HCT116 (cell line): ENCODE measurements at regions not wholly inside any gene's neighbourhood (a gene's known extent, or its start where the extent isn't known, plus 50 kb on each side); places are given as distances from the start of the nearest gene placed in this dataset.

ENCODE experiments used
- ATAC-seq: fragments of 200-7000 bp; cut with Tn5 transposase; 2 replicates; pipeline ENCODE4 v1.9.1; 2020; ENCODE audit warnings: mild to moderate bottlenecking, moderate library complexity
- BruUV-seq: library from RNA; stranded (reverse); fragments of 400-500 nt; replicated peaks from 2 replicates; lab custom pipeline; 2021; lab: Mats Ljungman, UMichigan
- CTCF ChIA-PET: fragments of 300-600 bp; sonication (Branson Sonifier 250); formaldehyde crosslinking; loops from one replicate; lab custom pipeline; 2021; ENCODE audit warnings: antibody characterized with exemption; lab: Charles Lee
- POLR2A ChIA-PET: fragments of 300-600, 350-600 bp; sonication (Branson Sonifier 250); formaldehyde crosslinking; loops from one replicate; lab custom pipeline; 2021; ENCODE audit warnings: antibody characterized with exemption; lab: Charles Lee
- RAD21 ChIA-PET, 2 experiments: fragments of 300-600 bp; sonication (Branson Sonifier 250); formaldehyde crosslinking; loops; one replicate each; lab custom pipeline; 2023; ENCODE audit warnings: low total read pairs in 2 of 2; ENCODE audit not compliant: uncharacterized antibody in 2 of 2, unreplicated experiment in 2 of 2, low non-redundant PET in 1 of 2; lab: Charles Lee
- DNase-seq: peaks from one replicate; pipeline ENCODE4 v3.0.0-alpha.2; 2010; ENCODE audit warnings: low read depth, low spot score
- H2AFZ ChIP-seq: fragments of 200-600 bp; shearing (Covaris generic), sonication (generic); 2 replicates; pipeline ENCODE4 v1.6.1; 2017; ENCODE audit warnings: low read depth, mixed run types, mixed read lengths, antibody characterized with exemption, low read length; ENCODE audit not compliant: poor library complexity, severe bottlenecking
- H3K27ac ChIP-seq: 2 replicates; pipeline ENCODE4 v1.5.1; 2012; ENCODE audit warnings: low read depth, low read length
- H3K27me3 ChIP-seq: fragments of 200-600 bp; sonication (generic); 2 replicates; pipeline ENCODE4 v1.6.1; 2016; ENCODE audit warnings: mixed run types, low read length, mixed read lengths; ENCODE audit not compliant: insufficient read depth
- H3K36me3 ChIP-seq, 2 experiments: fragments of 200-500 bp in 1 of 2; fragments of 200-600 bp in 1 of 2; sonication (Bioruptor generic) in 1 of 2; sonication (generic) in 1 of 2; 2 replicates each; pipeline versions ENCODE4 v1.5.1 to v1.6.1; 2014 to 2016; ENCODE audit warnings: low read length in 2 of 2, inconsistent platforms in 1 of 2, mixed read lengths in 1 of 2, mixed run types in 1 of 2; ENCODE audit not compliant: insufficient read depth in 2 of 2, control insufficient read depth in 1 of 2
- H3K4me1 ChIP-seq, 2 experiments: fragments of 200-600 bp in 1 of 2; sonication (generic) in 1 of 2; 2 replicates each; pipeline versions ENCODE4 v1.5.1 to v1.6.1; 2012 to 2017; ENCODE audit warnings: low read length in 2 of 2, inconsistent platforms in 1 of 2, mild to moderate bottlenecking in 1 of 2, mixed read lengths in 1 of 2, mixed run types in 1 of 2, moderate library complexity in 1 of 2; ENCODE audit not compliant: insufficient read depth in 2 of 2, control insufficient read depth in 1 of 2
- H3K4me2 ChIP-seq: fragments of 200-600 bp; sonication (generic); 2 replicates; pipeline ENCODE4 v1.6.1; 2017; ENCODE audit warnings: mixed run types, low read length, mixed read lengths
- H3K4me3 ChIP-seq, 2 experiments: fragments of 200-600 bp in 1 of 2; sonication (generic) in 1 of 2; replicated peaks in 1 of 2; 2 replicates each; pipeline ENCODE4 v1.5.1; 2011 to 2016; ENCODE audit warnings: low read length in 2 of 2, control low read depth in 1 of 2, low read depth in 1 of 2, mild to moderate bottlenecking in 1 of 2, mixed read lengths in 1 of 2, mixed run types in 1 of 2
- H3K79me2 ChIP-seq: fragments of 200-600 bp; sonication (generic); 2 replicates; pipeline ENCODE4 v1.6.1; 2017; ENCODE audit warnings: mild to moderate bottlenecking, mixed run types, low read length, moderate library complexity, mixed read lengths; ENCODE audit not compliant: insufficient read depth
- H3K9ac ChIP-seq: fragments of 200-600 bp; sonication (generic); 2 replicates; pipeline ENCODE4 v1.6.1; 2016; ENCODE audit warnings: low read length, mixed read lengths
- H3K9me2 ChIP-seq: fragments of 200-600 bp; sonication (generic), shearing (Covaris generic); 2 replicates; pipeline ENCODE4 v1.6.1; 2017; ENCODE audit warnings: mixed run types, mild to moderate bottlenecking, moderate library complexity; ENCODE audit not compliant: insufficient read depth
- H3K9me3 ChIP-seq, 2 experiments: fragments of 200-500 bp in 1 of 2; fragments of 200-600 bp in 1 of 2; sonication (Bioruptor generic) in 1 of 2; sonication (generic) in 1 of 2; 2 replicates each; pipeline ENCODE4 v1.6.1; 2014 to 2017; ENCODE audit warnings: low read length in 2 of 2, mixed read lengths in 2 of 2, inconsistent platforms in 1 of 2, low read depth in 1 of 2, mild to moderate bottlenecking in 1 of 2, mixed run types in 1 of 2, moderate library complexity in 1 of 2; ENCODE audit not compliant: control insufficient read depth in 1 of 2, insufficient read depth in 1 of 2
- H4K20me1 ChIP-seq: fragments of 200-600 bp; sonication (generic), shearing (Covaris generic); 2 replicates; pipeline ENCODE4 v1.6.1; 2017; ENCODE audit warnings: mixed run types, mild to moderate bottlenecking, moderate library complexity; ENCODE audit not compliant: insufficient read depth
- ATF3 ChIP-seq: IDR thresholded peaks from 2 replicates; pipeline ENCODE4 v1.6.1; 2012
- CEBPB ChIP-seq: IDR thresholded peaks from 2 replicates; pipeline ENCODE4 v1.6.1; 2012; ENCODE audit warnings: low read depth
- FOSL1 ChIP-seq: IDR thresholded peaks from 2 replicates; pipeline ENCODE4 v1.6.1; 2012; ENCODE audit warnings: low read depth
- JUND ChIP-seq: IDR thresholded peaks from 2 replicates; pipeline ENCODE4 v1.6.1; 2012
- POLR2A ChIP-seq: IDR thresholded peaks from 2 replicates; pipeline ENCODE4 v1.7.0; 2011; ENCODE audit warnings: borderline replicate concordance; ENCODE audit not compliant: insufficient read depth, insufficient read length; ENCODE audit errors: extremely low read depth
- SRF ChIP-seq: IDR thresholded peaks from 2 replicates; pipeline ENCODE4 v1.6.1; 2012; ENCODE audit warnings: low read depth
- YY1 ChIP-seq: IDR thresholded peaks from 2 replicates; pipeline ENCODE4 v1.6.1; 2011; ENCODE audit warnings: low read length, low read depth, moderate library complexity, mild to moderate bottlenecking; ENCODE audit not compliant: insufficient replicate concordance; ENCODE audit errors: extremely low read depth
- ZBTB33 ChIP-seq: IDR thresholded peaks from 2 replicates; pipeline ENCODE4 v1.6.1; 2011; ENCODE audit warnings: mild to moderate bottlenecking, low read length, moderate library complexity; ENCODE audit not compliant: insufficient replicate concordance; ENCODE audit errors: extremely low read depth
- intact Hi-C: fragments of 100-400 bp; cut with micrococcal nuclease; formaldehyde crosslinking; loops from 2 replicates; pipeline ENCODE4 v1.10.0; 2022

DNA sequence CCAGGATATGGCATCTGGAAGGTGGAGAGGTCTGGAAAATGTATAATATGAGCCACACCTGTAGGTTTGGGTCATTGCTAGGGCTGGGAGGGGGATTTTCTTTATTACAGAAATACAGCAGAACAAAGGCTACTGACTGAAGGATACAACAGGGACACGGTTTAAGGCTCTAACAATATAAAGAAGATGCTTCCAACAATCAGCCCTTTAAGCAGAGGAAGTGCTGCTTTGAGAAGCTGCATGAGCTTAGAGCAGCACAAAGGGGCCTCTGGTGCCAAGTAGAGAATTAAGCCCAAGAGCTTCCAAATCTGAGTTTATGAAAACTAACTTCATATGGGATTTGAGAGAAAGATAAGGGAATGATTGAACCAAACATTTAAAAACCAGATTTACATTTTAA lies 174.5 kb upstream of the RMP24 start:
- POLR2A ChIA-PET: no interaction called here
- no peaks in the 10 kb centered on the region for H3K9me3 ChIP-seq
- no TSS peak for BruUV-seq
- H3K79me2 ChIP-seq: no peaks in the 10 kb centered on the region
- no peaks in the 10 kb centered on the region for H3K4me1 ChIP-seq
- no peaks in the 10 kb centered on the region for H3K9me2 ChIP-seq
- no peaks in the 10 kb centered on the region for H3K36me3 ChIP-seq
- H3K27ac ChIP-seq: no peak overlapping the region
- H3K27me3 ChIP-seq: peaks cover 6% of the 10 kb centered on the region; the same call in 1 of the 2 replicates
- TF ChIP-seq POLR2A (no peak), CEBPB (no peak), ATF3 (no peak), JUND (no peak)
- TF ChIP-seq, all 23 proteins: peak for 0
- ATAC-seq: no peak
- H2AFZ ChIP-seq: no peak overlapping the region
- H3K4me2 ChIP-seq: no peak overlapping the region
- H3K4me3 ChIP-seq: no peak overlapping the region
- ChIA-PET RAD21 (no interaction called here), CTCF (no interaction called here)
- no peaks in the 10 kb centered on the region for H4K20me1 ChIP-seq
- intact Hi-C loops: no loop called here
- DNase-seq: no peak
- H3K9ac ChIP-seq: no peak overlapping the region

GRCh38 chr18:35803551-35803950 lies 168.9 kb upstream of the RMP24 start:
- no peak for TF ChIP-seq JUND
- TF ChIP-seq SRF: no peak
- TF ChIP-seq ZBTB33: no peak
- TF ChIP-seq YY1: no peak
- no peak for TF ChIP-seq FOSL1
- Histone ChIP-seq H3K79me2 (no peaks in the 10 kb centered on the region), H3K9me3 (no peaks in the 10 kb centered on the region), H3K9me2 (no peaks in the 10 kb centered on the region), H3K27ac (no peak overlapping the region), H3K4me3 (no peak overlapping the region), H4K20me1 (no peaks in the 10 kb centered on the region), H2AFZ (no peak overlapping the region), H3K27me3 (peaks cover 3% of the 10 kb centered on the region; the same call in 1 of the 2 replicates), H3K9ac (no peak overlapping the region), H3K4me1 (no peaks in the 10 kb centered on the region), H3K4me2 (no peak overlapping the region), H3K36me3 (no peaks in the 10 kb centered on the region)
- no TSS peak for BruUV-seq
- ChIA-PET RAD21 (no interaction called here), POLR2A (no interaction called here), CTCF (no interaction called here)
- DNase-seq: no peak
- intact Hi-C loops: no loop called here
- ATAC-seq: no peak
